OCI-LY1 (cell line): ENCODE measurements at regions not wholly inside any gene's neighbourhood (a gene's known extent, or its start where the extent isn't known, plus 50 kb on each side); places are given as distances from the start of the nearest gene placed in this dataset.

Experiments used
- H2AFZ ChIP-seq: fragments of 200-600 bp; sonication (generic), shearing (Covaris generic); 2 replicates; pipeline ENCODE4 v1.6.0; 2014; ENCODE audit warnings: antibody characterized with exemption, mild to moderate bottlenecking, low read length
- H3F3A ChIP-seq: fragments of 200-600 bp; sonication (generic), shearing (Covaris generic); 2 replicates; pipeline ENCODE4 v1.6.0; 2014; ENCODE audit warnings: mild to moderate bottlenecking, antibody characterized with exemption, low read length, moderate library complexity; ENCODE audit not compliant: insufficient read depth
- H3K27ac ChIP-seq: fragments of 200-600 bp; sonication (generic); 2 replicates; pipeline ENCODE4 v1.5.1; 2014; ENCODE audit warnings: low read length, mixed run types, mild to moderate bottlenecking, low read depth; ENCODE audit not compliant: poor library complexity, severe bottlenecking
- H3K27me3 ChIP-seq: fragments of 200-600 bp; sonication (generic); 2 replicates; pipeline ENCODE4 v1.6.0; 2014; ENCODE audit warnings: antibody characterized with exemption, mild to moderate bottlenecking, low read length, moderate library complexity; ENCODE audit not compliant: insufficient read depth
- H3K36me3 ChIP-seq: fragments of 200-600 bp; sonication (generic); 2 replicates; pipeline ENCODE4 v1.6.1; 2014; ENCODE audit warnings: mild to moderate bottlenecking, antibody characterized with exemption, low read length, moderate library complexity, mixed read lengths; ENCODE audit not compliant: insufficient read depth
- H3K4me1 ChIP-seq: fragments of 200-600 bp; sonication (generic); 2 replicates; pipeline ENCODE4 v1.5.1; 2014; ENCODE audit warnings: mild to moderate bottlenecking, low read length, moderate library complexity; ENCODE audit not compliant: insufficient read depth, severe bottlenecking
- H3K4me2 ChIP-seq: fragments of 200-600 bp; sonication (generic), shearing (Covaris generic); 2 replicates; pipeline ENCODE4 v1.6.1; 2014; ENCODE audit warnings: low read length
- H3K4me3 ChIP-seq: fragments of 200-600 bp; sonication (generic); 2 replicates; pipeline ENCODE4 v1.5.1; 2014; ENCODE audit warnings: low read length, low read depth, mild to moderate bottlenecking, mixed read lengths; ENCODE audit not compliant: poor library complexity, severe bottlenecking
- H3K79me2 ChIP-seq: fragments of 200-600 bp; shearing (Covaris generic); 2 replicates; pipeline ENCODE4 v1.6.1; 2016; ENCODE audit warnings: mixed run types, low read length, mixed read lengths; ENCODE audit not compliant: insufficient read depth
- H3K9ac ChIP-seq: fragments of 200-600 bp; sonication (generic), shearing (Covaris generic); 2 replicates; pipeline ENCODE4 v1.6.1; 2014; ENCODE audit warnings: mild to moderate bottlenecking, low read length, mixed read lengths
- H3K9me2 ChIP-seq: fragments of 200-600 bp; sonication (generic), shearing (Covaris generic); 2 replicates; pipeline ENCODE4 v1.6.1; 2014; ENCODE audit warnings: low read depth, mild to moderate bottlenecking, low read length, mixed read lengths
- H3K9me3 ChIP-seq: fragments of 200-600 bp; shearing (Covaris generic); 2 replicates; pipeline ENCODE4 v1.6.1; 2014; ENCODE audit warnings: low read length, mixed read lengths
- H4K20me1 ChIP-seq: fragments of 200-600 bp; sonication (generic), shearing (Covaris generic); 2 replicates; pipeline ENCODE4 v1.6.0; 2016; ENCODE audit warnings: mild to moderate bottlenecking, low read length; ENCODE audit not compliant: insufficient read depth
- CTCF ChIP-seq: fragments of 200-600 bp; sonication (generic), shearing (Covaris generic); IDR thresholded peaks from 2 replicates; pipeline ENCODE4 v1.5.1; 2017; ENCODE audit warnings: mild to moderate bottlenecking, antibody characterized with exemption, low read length, moderate library complexity, mixed read lengths
- EZH2 ChIP-seq: fragments of 200-600 bp; sonication (generic), shearing (Covaris generic); IDR thresholded peaks from 2 replicates; pipeline ENCODE4 v1.8.0; 2017; ENCODE audit warnings: borderline replicate concordance, mixed run types, mild to moderate bottlenecking, antibody characterized with exemption, low read length, moderate library complexity, mixed read lengths

- Histone ChIP-seq H3K79me2 (no peaks in the 10 kb centered on the region), H3K4me1 (no peaks in the 10 kb centered on the region), H2AFZ (no peak overlapping the region), H3K9me3 (no peaks in the 10 kb centered on the region), H4K20me1 (no peaks in the 10 kb centered on the region), H3K9ac (no peak overlapping the region), H3K27ac (no peak overlapping the region), H3F3A (no peaks in the 10 kb centered on the region), H3K36me3 (no peaks in the 10 kb centered on the region), H3K27me3 (0 out of 2 replicates have a peak, but pooled peaks cover 7% of the 10 kb centered on the region), H3K9me2 (no peaks in the 10 kb centered on the region), H3K4me3 (no peak overlapping the region), H3K4me2 (no peak overlapping the region)
- TF ChIP-seq CTCF, result no peak
- TF ChIP-seq EZH2, result no peak
Measured at GRCh38 chr16:66176731-66177130, 189.8 kb upstream of the CDH5 start.

- Histone ChIP-seq H3K27ac (no peak overlapping the region), H3K4me2 (no peak overlapping the region), H3K9ac (no peak overlapping the region)
Measured at GRCh38 chr16:66176111-66176510, 190.4 kb upstream of the CDH5 start.

DNA sequence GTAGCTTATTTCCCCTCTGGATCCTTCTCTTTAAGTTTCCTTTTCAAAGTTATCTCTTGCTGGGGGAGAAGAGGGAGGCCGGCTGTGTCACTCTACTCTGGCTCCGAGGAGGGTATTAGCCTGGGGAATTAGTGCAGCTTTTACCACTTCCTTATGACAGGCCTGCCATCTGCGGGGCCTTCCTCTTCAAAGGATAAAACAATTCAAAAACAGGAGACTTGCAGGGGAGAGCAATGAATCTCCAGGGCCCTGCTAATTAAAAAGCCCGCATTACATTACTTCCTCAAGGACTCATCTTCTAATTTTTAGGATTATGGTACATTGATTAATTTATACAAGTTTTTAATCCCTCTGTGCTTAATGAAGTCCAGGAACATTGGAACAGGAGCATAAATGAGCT lies 190.9 kb upstream of the CDH5 start:
- H3K36me3 ChIP-seq, result no peaks in the 10 kb centered on the region
- no peak overlapping the region for H2AFZ ChIP-seq
- no peaks in the 10 kb centered on the region for H3K4me1 ChIP-seq
- no peak overlapping the region for H3K4me3 ChIP-seq
- no peaks in the 10 kb centered on the region for H3K79me2 ChIP-seq
- H3K9me2 ChIP-seq, result no peaks in the 10 kb centered on the region
- H3K27me3 ChIP-seq, result 0 out of 2 replicates have a peak, but pooled peaks cover 7% of the 10 kb centered on the region
- no peak overlapping the region for H3K27ac ChIP-seq
- no peaks in the 10 kb centered on the region for H3F3A ChIP-seq
- no peak overlapping the region for H3K4me2 ChIP-seq
- no peaks in the 10 kb centered on the region for H4K20me1 ChIP-seq
- H3K9ac ChIP-seq, result no peak overlapping the region
- TF ChIP-seq CTCF, result no peak
- no peak for TF ChIP-seq EZH2
- H3K9me3 ChIP-seq, result no peaks in the 10 kb centered on the region

More at GRCh38 chr16:66176111-66176510, 190.4 kb upstream of the CDH5 start:
- no peaks in the 10 kb centered on the region for H3K36me3 ChIP-seq
- H3K27me3 ChIP-seq, result 0 out of 2 replicates have a peak, but pooled peaks cover 7% of the 10 kb centered on the region
- H3K79me2 ChIP-seq, result no peaks in the 10 kb centered on the region
- H4K20me1 ChIP-seq, result no peaks in the 10 kb centered on the region
- TF ChIP-seq EZH2, result no peak
- TF ChIP-seq CTCF, result no peak
- no peak overlapping the region for H2AFZ ChIP-seq
- H3K4me3 ChIP-seq, result no peak overlapping the region
- H3K9me2 ChIP-seq, result no peaks in the 10 kb centered on the region
- no peaks in the 10 kb centered on the region for H3F3A ChIP-seq
- no peaks in the 10 kb centered on the region for H3K4me1 ChIP-seq
- no peaks in the 10 kb centered on the region for H3K9me3 ChIP-seq
